Ureter (tissue), 1 donor: ENCODE measurements at regions not wholly inside any gene's neighbourhood (a gene's known extent, or its start where the extent isn't known, plus 50 kb on each side); places are given as distances from the start of the nearest gene placed in this dataset.
"Not testable (repeated sequence)": the region's sequence is repeated elsewhere in the genome, so short reads cannot be mapped to it uniquely, and the experiment has no call there.

Experiments
- DNase-seq: peaks from one replicate; pipeline ENCODE4 v3.0.0-alpha.2; 2020; ENCODE audit warnings: low spot score
- donor health status: DM: yes; HTN: yes; CAD: no.

GRCh38 chr1:60670302-60670701, 412.1 kb upstream of the NFIA start:
- DNase-seq: no peak

DNA sequence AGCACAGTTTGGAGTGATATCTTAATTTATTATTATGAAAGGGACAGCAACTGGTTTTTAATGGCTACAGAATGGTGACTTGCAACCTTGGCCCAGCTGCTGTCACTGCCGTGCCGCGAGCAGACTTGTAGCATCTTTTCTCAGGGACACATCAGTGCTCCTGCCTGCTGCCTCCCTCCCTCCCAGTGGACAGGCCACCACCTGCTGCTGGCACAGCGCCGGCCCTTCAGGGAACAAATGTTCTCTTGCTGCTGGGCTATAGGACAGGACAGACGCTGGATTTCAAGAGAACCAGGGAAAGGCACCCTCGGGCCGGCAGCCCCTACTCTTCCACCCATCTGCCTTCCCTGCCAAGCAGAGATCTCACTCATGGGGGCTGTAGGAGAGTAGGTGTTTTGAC, 413.8 kb upstream of the NFIA start:
- DNase-seq: no peak

DNA sequence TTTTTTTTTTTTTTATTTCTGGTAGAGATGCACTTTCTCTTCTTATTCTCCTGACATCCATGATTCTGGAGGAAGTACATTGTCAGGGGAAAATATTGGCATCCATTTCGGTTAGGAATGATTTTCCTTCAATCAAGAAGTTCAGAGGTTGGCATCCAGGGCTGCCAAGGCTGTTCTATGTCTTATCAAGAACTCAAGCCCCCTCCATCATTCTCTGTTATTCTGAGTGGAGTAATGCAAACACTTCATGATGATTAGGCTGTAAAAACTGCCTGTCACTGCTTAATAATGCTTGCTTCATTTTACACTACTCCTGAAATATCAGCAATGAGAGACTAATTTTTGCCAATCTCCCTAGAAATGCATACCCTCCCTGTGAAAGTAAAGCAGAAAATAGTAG, 417.1 kb upstream of the NFIA start:
- no peak for DNase-seq

GRCh38 chr1:60664086-60664625, 418.2 kb upstream of the NFIA start:
- DNase-seq: no peak

DNA sequence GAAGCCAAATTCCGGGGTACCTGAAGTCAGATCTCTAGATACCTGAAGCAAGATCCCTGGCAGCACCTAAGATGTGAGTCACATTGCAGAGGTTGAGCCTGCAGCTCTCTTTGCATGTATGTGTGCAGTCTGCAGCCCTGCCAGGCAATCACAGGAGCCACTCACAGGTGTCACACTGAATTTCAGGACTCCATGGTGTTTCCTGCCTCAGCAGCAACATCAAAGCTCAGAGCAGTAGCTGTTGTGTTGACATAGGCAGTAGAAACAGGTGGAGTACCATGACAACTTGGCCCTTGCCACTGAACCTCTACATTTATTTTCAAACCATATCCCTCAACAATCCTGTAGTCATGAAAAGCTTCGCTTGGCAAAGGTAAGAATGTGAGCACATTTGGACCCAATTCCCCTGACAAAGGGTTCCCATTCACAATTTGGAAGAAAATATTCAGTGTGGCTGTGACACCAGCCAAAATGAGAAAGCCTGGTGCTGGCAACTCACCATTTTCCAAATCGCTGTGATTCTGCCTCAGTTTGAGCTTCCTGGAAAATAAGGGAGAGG, 419.8 kb upstream of the NFIA start:
- no peak for DNase-seq

GRCh38 chr1:60657926-60658325, 424.4 kb upstream of the NFIA start:
- DNase-seq: no peak

DNA sequence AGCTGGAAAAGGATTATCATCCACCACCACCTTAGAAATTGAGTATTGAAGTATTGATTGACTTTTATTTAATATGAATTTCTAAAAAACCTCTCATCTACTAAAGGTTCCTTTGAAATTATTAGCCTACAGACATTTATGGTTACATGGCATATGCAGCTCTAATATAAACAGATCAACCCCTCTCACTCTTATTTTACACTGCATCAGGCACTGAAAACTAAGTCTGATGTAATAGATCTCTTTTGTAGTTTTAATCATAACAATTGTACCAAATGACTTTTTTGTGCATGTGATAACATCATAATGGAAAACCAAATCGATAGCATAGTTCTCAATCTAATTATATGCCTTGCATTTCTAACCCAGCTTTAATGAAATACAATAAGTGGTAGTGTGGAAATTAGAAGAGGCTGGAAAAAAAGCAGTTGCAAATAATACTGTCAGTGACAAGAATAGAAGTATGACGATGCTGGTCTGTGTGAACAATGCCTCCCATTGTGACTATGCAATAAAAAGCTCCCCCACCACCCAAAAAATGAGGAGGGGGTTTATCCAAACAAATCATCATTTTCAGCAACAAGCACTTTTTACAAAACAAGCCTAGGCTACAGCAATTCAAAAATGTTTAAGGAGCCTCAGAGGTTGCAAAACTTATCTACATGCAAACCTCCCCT, 426.5 kb upstream of the NFIA start:
- DNase-seq: no peak

DNA sequence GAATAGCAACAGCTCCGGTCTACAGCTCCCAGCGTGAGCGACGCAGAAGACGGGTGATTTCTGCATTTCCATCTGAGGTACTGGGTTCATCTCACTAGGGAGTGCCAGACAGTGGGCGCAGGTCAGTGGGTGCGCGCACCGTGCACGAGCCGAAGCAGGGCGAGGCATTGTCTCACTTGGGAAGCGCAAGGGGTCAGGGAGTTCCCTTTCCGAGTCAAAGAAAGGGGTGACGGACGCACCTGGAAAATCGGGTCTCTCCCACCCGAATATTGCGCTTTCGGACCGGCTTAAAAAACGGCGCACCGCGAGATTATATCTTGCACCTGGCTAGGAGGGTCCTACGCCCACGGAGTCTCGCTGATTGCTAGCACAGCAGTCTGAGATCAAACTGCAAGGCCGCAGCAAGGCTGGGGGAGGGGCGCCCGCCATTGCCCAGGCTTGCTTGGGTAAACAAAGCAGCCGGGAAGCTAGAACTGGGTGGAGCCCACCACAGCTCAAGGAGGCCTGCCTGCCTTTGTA, 442.3 kb upstream of the NFIA start:
- DNase-seq: not testable (repeated sequence)

GRCh38 chr1:60639287-60639686, 443.1 kb upstream of the NFIA start:
- DNase-seq: no peak

GRCh38 chr1:60637651-60638050, 444.7 kb upstream of the NFIA start:
- DNase-seq: no peak

- no peak for DNase-seq
These were observed 445.4 kb upstream of the NFIA start for GRCh38 chr1:60636946-60637345.

GRCh38 chr1:60634106-60634505, 448.3 kb upstream of the NFIA start:
- DNase-seq: no peak

- DNase-seq: no peak
These were observed 459.9 kb upstream of the NFIA start for GRCh38 chr1:60622486-60622885.

- no peak for DNase-seq
These were observed 461.0 kb upstream of the NFIA start for GRCh38 chr1:60621368-60621851.

DNA sequence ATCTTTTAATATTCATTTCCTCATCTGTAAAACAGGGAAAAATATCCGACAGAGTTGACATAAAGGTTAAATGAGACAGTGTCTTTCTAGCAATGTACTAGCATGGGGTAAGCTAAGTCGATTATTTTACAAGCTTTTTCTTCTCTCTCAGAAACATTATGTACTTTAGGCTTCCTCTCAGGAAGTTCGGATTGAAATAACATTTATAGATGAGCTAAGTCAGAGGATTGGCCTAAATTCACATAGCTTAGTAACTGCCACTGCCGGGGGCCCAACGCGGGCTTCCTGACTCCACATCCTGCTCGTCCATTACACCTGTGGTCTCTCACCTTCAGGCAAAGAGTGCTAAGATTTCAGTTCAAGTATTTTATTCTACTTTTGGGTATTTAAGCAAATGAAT, 462.3 kb upstream of the NFIA start:
- no peak for DNase-seq

- DNase-seq: no peak
These were observed 462.8 kb upstream of the NFIA start for GRCh38 chr1:60619581-60619980.

DNA sequence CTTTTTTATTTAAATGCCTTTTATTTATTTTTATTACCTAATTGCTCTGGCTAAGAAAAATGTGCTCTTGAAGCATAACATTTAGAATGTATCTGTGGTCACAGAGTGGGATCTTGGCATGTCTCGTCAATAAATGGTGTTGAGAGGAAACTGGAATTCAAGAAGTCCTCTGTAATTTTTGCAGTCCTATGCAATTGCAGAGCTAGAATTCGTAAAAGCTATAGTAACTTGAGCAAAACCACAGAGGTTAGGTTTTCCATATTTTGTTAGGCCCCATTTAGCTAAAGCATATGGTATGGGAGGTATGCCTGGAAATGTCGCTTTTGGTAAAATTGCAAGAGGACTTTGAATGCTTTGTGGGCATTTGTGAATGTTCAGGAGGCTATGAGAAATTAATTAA, 466.7 kb upstream of the NFIA start:
- no peak for DNase-seq

DNA sequence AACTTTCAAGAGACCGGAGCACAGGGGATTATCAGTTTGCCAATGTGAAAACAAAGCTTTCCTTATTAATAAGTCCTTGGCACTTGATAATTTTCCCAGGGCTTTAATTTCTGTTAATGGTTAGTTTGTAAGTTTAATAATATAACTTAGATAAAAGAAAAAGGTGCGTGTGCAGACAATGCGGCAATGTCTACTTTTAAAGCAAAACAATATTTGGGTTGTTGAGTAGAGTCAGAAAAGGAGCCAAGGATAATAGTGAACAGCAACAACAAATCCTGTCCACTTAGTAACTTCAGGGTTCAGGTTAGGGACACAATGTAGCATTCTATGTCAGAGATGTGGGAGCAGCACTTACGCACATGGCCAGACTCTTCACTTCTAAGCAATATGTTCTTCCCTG, 469.6 kb upstream of the NFIA start:
- no peak for DNase-seq

DNA sequence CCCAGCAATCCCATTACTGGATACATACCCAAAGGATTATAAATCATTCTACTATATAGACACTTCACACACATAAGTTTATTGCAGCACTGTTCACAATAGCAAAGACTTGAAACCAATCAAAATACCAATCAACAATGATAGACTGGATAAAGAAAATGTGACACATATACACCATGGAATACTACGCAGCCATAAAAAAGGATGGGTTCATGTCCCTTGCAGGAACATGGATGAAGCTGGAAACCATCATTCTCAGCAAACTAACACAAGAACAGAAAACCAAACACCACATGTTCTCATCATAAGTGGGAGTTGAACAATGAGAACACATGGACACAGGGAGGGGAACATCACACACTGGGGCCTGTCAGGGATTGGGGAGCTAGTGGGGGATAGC, 475.4 kb upstream of the NFIA start:
- not testable (repeated sequence) for DNase-seq

GRCh38 chr1:60600532-60600931, 481.8 kb upstream of the NFIA start:
- DNase-seq: no peak

GRCh38 chr1:60599574-60599973, 482.8 kb upstream of the NFIA start:
- no peak for DNase-seq

DNA sequence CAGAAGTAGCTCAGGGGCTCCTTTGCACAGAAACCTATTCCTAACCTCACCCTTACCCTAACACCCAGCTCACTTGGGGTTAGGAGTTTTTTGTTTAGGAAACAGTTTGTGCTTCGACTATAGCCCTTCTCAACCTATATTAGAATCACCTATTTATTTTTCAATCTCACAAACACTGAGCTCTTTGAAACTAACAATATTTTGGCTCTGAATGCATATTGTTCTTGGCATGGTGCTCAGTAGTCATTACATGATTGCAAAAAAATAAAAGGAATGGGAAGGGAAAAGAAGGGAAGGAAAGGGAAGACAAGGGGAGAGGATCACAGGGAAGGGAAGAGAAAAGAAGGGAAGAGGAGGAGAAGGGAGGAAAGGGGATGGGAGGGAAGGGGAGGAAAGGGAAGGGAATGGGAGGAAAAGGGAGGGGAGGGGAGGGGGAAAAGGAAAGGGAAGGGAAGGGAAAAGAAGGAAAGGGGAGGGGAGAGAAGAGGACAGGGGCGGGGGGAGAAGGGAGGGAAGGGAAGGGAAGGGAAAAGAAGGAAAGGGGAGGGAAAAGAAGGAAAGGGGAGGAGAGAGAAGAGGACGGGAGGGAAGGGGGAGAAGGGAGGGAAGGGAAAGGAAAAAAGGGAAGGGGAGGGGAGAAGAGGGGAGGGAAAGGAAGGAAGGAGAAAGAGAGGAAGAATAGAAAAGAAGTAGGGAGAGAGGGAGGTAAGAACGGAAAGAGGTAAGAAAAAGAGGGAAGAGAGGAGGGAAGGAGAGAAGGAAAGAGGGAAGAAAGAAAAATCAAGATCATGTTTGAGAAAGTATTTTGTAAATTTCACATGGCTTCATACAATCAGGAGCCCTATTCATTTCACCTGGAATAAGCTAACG, 484.1 kb upstream of the NFIA start:
- DNase-seq: no peak
